GM19395 (cell line): ENCODE measurements at regions not wholly inside any gene's neighbourhood (a gene's known extent, or its start where the extent isn't known, plus 50 kb on each side); places are given as distances from the start of the nearest gene placed in this dataset.
"Not testable (repeated sequence)": the region's sequence is repeated elsewhere in the genome, so short reads cannot be mapped to it uniquely, and the experiment has no call there.

ENCODE experiments used
- ATAC-seq: cut with Tn5 transposase; IDR thresholded peaks from one replicate; pipeline ENCODE4 v1.9.1; 2021; ENCODE audit warnings: mild to moderate bottlenecking, moderate library complexity; ENCODE audit not compliant: unreplicated experiment

GRCh38 chr2:194095359-194095758 lies 1561.7 kb upstream of the SLC39A10 start:
- ATAC-seq: no peak

DNA sequence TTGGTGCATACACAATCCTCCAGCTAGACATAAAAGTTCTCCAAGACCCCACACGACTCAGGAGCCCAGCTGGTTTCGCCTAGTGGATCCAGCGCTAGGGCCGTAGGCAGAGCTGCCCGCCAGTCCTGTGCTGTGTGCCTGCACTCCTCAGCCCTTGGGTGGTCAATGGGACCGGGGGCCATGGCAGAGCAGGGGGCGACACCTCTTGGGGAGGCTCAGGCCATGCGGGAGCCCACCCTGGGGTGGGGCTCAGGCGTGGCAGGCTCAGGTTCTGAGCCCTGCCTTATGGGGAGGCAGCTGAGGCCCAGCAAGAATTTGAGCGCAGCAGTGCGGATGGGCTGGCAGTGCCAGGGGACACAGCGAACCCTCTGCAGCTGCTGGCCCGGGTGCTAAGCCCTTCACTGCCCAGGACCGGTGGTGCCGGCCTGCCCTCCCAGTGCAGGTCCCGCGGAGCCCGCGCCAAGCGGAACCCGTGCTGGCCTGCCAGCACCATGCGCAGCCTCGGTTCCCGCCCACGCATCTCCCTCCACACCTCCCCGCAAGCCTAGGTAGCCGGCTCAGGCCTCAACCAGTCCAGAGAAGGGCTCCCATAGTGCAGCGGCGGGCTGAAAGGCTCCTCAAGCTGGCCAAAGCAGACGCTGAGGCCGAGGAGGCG lies 1566.6 kb upstream of the SLC39A10 start:
- no peak for ATAC-seq

DNA sequence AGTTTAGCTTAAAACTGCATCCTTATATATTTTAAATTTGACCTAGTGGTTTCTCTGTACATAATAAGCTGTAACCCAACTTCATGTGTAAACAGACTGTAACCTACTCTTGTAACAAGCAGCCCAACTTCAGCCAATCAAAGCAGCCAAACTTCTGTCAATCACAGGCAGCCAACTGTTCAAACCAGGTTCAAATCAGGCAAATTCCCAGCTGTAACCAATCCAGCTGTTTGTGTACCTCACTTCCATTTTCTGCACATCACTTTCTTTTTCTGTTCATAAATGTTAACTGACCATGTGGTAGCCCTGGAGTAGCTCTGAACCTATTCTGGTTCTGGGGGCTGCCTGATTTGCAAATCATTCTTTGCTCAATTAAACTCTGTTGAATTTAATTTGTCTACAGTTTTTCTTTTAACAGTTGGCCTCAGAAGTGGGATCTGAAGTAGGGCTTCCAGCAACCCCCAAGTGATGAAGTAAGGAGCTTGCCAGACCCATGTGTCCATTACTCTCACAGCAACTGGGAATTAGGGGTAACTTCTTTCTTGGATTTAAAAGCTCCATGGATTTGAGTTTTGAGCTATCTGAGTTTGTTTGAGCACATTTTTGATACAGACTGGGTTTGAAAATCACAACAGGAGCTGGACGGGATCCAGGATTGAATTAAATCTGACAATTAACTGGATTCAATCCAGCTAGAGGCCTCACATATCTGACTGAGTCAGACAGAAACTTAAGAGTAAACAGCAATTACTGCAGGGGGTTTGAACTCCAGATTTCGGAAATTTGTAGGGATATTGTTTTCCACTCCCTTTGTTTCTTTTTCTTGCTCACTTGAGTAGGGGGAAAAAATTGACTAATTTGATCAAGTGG lies 1569.7 kb upstream of the SLC39A10 start:
- ATAC-seq: peak; percentile 49

DNA sequence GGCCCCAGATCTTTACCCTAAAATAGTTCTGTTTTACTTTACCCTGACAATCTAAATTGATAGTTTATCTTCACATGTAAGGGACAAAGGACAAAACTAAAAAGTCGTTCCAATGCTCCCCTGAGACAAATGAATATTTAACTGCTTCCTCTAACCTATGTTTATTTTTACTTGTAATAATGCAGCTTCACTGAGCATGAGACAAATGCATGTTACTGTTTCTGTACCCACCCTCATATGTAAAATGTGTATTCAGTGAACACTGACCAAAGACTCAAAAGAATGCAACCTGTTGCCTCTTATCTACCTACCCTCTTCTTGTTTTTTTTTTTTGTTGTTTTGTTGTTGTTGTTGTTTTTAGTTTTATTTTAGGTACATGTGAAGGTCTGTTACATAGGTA lies 1570.9 kb upstream of the SLC39A10 start:
- ATAC-seq: no peak

DNA sequence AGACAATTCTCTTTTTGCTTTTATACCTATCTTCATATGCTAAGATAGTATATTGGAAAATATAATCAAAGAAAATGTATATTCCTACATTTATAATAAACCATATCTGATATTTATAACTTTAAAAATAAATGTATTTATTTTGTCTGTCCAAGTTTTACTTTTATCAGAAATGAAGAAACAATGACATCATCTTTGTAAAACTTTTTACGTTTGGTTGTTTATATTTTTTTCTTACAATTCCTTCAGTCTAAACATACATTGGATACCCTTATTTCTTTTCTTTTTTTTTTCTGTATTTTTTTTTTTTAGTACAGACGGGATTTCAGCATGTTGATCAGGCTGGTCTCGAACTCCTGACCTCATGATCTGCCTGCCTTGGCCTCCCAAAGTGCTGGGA lies 1577.0 kb upstream of the SLC39A10 start:
- ATAC-seq: no peak

- ATAC-seq: no peak
Observed at GRCh38 chr2:194077366-194077765, 1579.7 kb upstream of the SLC39A10 start.

- no peak for ATAC-seq
Observed at GRCh38 chr2:194062401-194062800, 1594.6 kb upstream of the SLC39A10 start.

- no peak for ATAC-seq
Observed at GRCh38 chr2:194060269-194060668, 1596.8 kb upstream of the SLC39A10 start.

DNA sequence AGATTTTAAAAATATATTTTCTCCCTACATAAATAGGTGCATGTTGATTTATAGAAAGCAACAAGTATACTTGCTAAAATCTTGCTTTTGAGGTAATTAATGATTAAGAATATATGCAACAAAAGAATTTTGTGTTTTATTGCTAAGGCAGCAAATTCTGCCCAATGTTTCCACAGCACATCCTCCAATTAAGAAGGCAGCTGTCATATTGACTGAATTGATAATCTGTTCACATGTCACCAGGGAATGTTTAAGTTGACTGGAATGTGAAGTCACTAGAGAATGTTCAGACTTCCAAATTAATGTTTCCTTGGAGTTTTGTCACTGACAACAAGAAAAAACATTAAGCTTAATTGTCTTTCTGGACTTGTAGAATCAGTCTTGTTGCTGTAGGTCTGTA lies 1602.7 kb upstream of the SLC39A10 start:
- no peak for ATAC-seq

GRCh38 chr2:194044321-194044720 lies 1612.7 kb upstream of the SLC39A10 start:
- no peak for ATAC-seq

GRCh38 chr2:194021130-194021529 lies 1635.9 kb upstream of the SLC39A10 start:
- ATAC-seq: not testable (repeated sequence)

DNA sequence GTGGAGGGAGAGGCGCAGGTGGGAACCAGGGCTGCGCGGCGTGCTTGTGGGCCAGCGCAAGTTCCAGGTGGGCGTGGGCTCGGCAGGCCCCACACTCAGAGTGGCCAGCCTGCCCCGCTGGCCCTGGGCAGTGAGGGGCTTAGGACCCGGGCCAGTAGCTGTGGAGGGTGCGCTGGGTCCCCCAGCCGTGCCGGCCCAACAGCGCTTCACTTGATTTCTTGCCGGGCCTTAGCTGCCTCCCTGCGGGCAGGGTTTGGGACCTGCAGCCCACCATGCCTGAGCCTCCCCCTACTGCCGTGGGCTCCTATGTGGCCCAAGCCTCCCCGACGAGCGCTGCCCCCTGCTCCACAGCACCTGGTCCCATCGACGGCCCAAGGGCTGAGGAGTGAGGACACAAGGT lies 1636.9 kb upstream of the SLC39A10 start:
- ATAC-seq: no peak

- no peak for ATAC-seq
Observed at GRCh38 chr2:194015751-194016150, 1641.3 kb upstream of the SLC39A10 start.

- no peak for ATAC-seq
Observed at GRCh38 chr2:194014639-194015038, 1642.4 kb upstream of the SLC39A10 start.

DNA sequence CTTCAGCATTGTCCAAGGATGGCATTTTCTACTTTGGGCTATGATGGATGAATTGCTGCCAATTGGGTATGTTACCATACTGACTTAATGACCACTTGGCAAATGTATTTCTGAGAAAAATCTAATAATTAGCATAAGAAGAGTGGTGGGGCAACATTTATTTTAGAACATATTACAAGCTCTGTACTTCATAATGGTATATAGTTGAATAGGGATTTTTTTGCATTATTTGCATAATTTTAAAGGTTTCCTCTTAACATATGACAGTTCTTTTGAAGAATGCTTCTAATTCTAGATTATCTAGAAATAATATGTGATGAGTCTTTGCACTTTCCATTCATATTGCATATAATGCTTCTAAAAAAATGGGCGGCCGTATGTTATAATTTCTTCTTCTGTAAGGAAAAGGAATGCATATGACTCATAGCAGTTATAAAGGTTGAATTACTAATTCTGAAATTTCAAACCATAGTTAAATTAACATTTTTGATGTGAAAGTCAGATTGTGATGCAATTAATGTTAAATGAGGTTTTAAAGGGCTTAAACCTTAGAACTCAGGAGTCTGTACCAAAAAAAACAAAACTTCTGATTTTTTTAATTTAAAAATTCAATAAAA lies 1652.3 kb upstream of the SLC39A10 start:
- ATAC-seq: no peak

GRCh38 chr2:194003911-194004310 lies 1653.1 kb upstream of the SLC39A10 start:
- ATAC-seq: no peak

DNA sequence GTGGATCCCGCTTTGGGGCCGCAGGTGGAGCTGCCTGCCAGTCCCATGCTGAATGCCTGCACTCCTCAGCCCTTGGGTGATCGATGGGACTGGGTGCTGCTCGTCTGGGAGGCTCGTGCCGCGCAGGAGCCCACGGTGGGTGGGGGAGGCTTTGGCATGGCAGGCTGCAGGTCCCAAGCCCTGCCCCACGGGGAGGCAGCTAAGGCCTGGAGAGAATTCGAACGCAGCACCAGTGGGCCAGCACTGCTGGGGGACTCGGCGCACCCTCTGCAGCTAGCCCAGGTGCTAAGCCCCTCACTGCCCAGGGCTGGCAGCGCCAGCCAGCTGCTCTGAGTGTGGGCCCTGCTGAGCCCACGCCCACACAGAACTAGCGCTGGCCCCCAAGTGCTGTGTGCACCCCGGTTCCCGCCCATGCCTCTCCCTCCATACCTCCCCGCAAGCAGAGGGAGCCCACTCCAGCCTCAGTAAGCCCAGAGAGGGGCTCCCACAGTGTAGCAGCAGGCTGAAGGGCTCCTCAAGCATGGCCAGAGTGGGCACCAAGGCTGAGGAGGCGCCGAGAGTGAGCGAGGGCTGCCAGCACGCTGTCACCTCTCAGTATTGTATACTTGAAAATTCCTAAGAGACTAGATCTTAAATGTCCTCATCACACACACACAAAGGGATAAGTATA lies 1654.2 kb upstream of the SLC39A10 start:
- no peak for ATAC-seq

DNA sequence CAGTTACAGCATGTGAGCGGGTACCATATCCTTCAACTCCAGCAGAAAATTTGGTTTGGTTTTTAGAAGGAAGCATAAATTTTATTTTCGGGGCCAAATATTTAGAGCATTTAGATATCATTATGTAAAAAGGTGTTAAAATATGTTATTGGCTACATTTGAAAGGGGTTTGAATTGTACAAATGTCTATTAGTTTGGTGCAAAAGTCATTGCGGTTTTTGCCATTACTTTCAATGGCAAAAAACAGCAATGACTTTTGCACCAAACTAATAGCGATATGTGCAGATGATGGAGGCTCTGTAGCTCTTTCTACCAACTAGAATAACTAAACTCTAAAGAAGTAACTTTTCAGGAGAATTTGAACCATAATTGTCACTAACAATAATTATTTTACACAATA lies 1666.2 kb upstream of the SLC39A10 start:
- ATAC-seq: no peak

DNA sequence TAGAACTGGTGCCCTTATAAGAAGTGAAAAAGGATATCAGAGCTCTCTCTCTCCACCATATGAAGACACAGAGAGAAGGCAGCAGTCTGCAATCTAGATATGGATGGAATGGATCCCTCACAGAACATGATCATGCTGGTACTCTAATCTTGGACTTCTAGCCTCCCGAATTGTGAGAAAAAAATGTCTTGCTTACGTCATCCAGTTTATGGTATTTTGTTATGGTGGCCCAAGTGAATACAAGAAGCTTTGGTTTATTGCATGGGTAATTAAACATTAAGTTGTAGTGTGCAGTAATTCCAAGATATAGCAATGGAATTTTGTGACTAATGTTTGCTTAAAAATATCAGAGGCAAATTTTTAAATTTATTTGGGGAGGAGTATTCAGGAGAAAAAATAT lies 1667.4 kb upstream of the SLC39A10 start:
- no peak for ATAC-seq

GRCh38 chr2:193988784-193989183 lies 1668.2 kb upstream of the SLC39A10 start:
- no peak for ATAC-seq

DNA sequence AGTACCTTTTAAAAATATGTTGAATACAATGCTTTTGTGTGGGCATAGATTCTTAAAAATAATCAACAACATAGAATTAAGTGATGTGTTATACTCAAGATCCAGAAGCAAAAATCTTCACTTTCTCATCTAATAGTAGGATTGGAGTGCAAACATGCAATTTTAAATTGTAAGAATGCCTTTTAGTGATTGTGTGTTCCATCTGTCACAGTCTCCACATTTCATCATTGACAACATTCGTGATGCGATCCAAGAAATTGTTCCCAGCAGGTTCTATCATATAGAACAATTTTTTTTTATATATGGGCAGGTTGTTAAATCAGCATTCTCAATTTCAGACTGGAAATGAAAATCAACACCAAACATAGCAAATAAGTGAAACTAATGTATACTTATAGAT lies 1671.8 kb upstream of the SLC39A10 start:
- no peak for ATAC-seq
